ENCODE measurements at regions not wholly inside any gene's neighbourhood (a gene's known extent, or its start where the extent isn't known, plus 50 kb on each side); places are given as distances from the start of the nearest gene placed in this dataset.

- Histone ChIP-seq H3K36me3 (ENCODE audit: control insufficient read depth in 1 of 2, insufficient read depth in 2 of 2, low read length in 2 of 2) (no peaks in the 10 kb centered on the region), H3K27ac (ENCODE audit: low read depth, low read length) (no peak overlapping the region), H3K9me3 (ENCODE audit: control insufficient read depth in 1 of 2, low read length in 2 of 2) (no peaks in the 10 kb centered on the region), H3K4me1 (ENCODE audit: control insufficient read depth in 1 of 2, insufficient read depth in 2 of 2, low read length in 2 of 2) (no peaks in the 10 kb centered on the region), H3K4me3 (ENCODE audit: low read depth in 1 of 2, low read length in 2 of 2) (no peak overlapping the region), H3K9ac (ENCODE audit: low read depth in 1 of 2, low read length in 2 of 2) (no peak overlapping the region), H3K27me3 (ENCODE audit: control insufficient read depth in 1 of 2, insufficient read depth in 2 of 2, low read length in 2 of 2) (no peaks in the 10 kb centered on the region)
Observed at GRCh38 chr12:90299666-90300065, 591.0 kb upstream of the ATP2B1 start.

- Histone ChIP-seq H3K9ac (ENCODE audit: low read depth in 1 of 2, low read length in 2 of 2) (no peak overlapping the region), H3K36me3 (ENCODE audit: control insufficient read depth in 1 of 2, insufficient read depth in 2 of 2, low read length in 2 of 2) (no peaks in the 10 kb centered on the region), H3K27ac (ENCODE audit: low read depth, low read length) (no peak overlapping the region), H3K4me3 (ENCODE audit: low read depth in 1 of 2, low read length in 2 of 2) (no peak overlapping the region), H3K9me3 (ENCODE audit: control insufficient read depth in 1 of 2, low read length in 2 of 2) (no peaks in the 10 kb centered on the region), H3K4me1 (ENCODE audit: control insufficient read depth in 1 of 2, insufficient read depth in 2 of 2, low read length in 2 of 2) (no peaks in the 10 kb centered on the region), H3K27me3 (ENCODE audit: control insufficient read depth in 1 of 2, insufficient read depth in 2 of 2, low read length in 2 of 2) (no peaks in the 10 kb centered on the region)
Observed at GRCh38 chr12:90299121-90299520, 590.5 kb upstream of the ATP2B1 start.

GRCh38 chr12:90298289-90298948, 589.8 kb upstream of the ATP2B1 start:
- no peak overlapping the region for H3K27ac ChIP-seq (ENCODE audit: low read depth, low read length)
- no peaks in the 10 kb centered on the region for H3K27me3 ChIP-seq (ENCODE audit: control insufficient read depth in 1 of 2, insufficient read depth in 2 of 2, low read length in 2 of 2)
- H3K4me3 ChIP-seq (ENCODE audit: low read depth in 1 of 2, low read length in 2 of 2) = no peak overlapping the region
- H3K4me1 ChIP-seq (ENCODE audit: control insufficient read depth in 1 of 2, insufficient read depth in 2 of 2, low read length in 2 of 2) = no peaks in the 10 kb centered on the region
- no peaks in the 10 kb centered on the region for H3K9me3 ChIP-seq (ENCODE audit: control insufficient read depth in 1 of 2, low read length in 2 of 2)
- no peaks in the 10 kb centered on the region for H3K36me3 ChIP-seq (ENCODE audit: control insufficient read depth in 1 of 2, insufficient read depth in 2 of 2, low read length in 2 of 2)
- no peak overlapping the region for H3K9ac ChIP-seq (ENCODE audit: low read depth in 1 of 2, low read length in 2 of 2)

- no peaks in the 10 kb centered on the region for H3K27me3 ChIP-seq (ENCODE audit: control insufficient read depth in 1 of 2, insufficient read depth in 2 of 2, low read length in 2 of 2)
- H3K4me3 ChIP-seq (ENCODE audit: low read depth in 1 of 2, low read length in 2 of 2) = no peak overlapping the region
- no peaks in the 10 kb centered on the region for H3K36me3 ChIP-seq (ENCODE audit: control insufficient read depth in 1 of 2, insufficient read depth in 2 of 2, low read length in 2 of 2)
- H3K9me3 ChIP-seq (ENCODE audit: control insufficient read depth in 1 of 2, low read length in 2 of 2) = no peaks in the 10 kb centered on the region
- no peaks in the 10 kb centered on the region for H3K4me1 ChIP-seq (ENCODE audit: control insufficient read depth in 1 of 2, insufficient read depth in 2 of 2, low read length in 2 of 2)
- H3K27ac ChIP-seq (ENCODE audit: low read depth, low read length) = no peak overlapping the region
- H3K9ac ChIP-seq (ENCODE audit: low read depth in 1 of 2, low read length in 2 of 2) = no peak overlapping the region
Observed at GRCh38 chr12:90295858-90296257, 587.2 kb upstream of the ATP2B1 start.

DNA sequence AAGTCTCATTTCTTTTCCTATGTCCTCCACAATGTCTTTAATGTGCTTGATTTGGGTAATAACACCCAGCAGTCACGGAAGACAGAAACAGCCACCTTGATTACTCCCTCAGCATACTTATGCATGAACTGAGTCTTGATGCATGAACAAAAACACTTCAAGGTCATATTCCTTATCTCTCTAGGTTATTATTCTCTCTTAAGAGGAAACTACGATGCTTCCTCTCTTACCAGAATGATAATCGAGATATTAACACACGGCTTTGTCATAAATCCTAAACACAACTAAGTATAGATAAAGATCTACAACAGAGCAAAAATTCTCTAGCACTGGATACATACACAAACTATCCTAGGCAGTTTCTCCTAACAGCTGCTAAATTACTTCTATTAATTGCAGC, 583.5 kb upstream of the ATP2B1 start:
- H3K9me3 ChIP-seq (ENCODE audit: control insufficient read depth in 1 of 2, low read length in 2 of 2) = peaks cover 0 to 2% of the 10 kb centered on the region in 2 donors
- no peak overlapping the region for H3K9ac ChIP-seq (ENCODE audit: low read depth in 1 of 2, low read length in 2 of 2)
- no peaks in the 10 kb centered on the region for H3K4me1 ChIP-seq (ENCODE audit: control insufficient read depth in 1 of 2, insufficient read depth in 2 of 2, low read length in 2 of 2)
- H3K36me3 ChIP-seq (ENCODE audit: control insufficient read depth in 1 of 2, insufficient read depth in 2 of 2, low read length in 2 of 2) = no peaks in the 10 kb centered on the region
- no peaks in the 10 kb centered on the region for H3K27me3 ChIP-seq (ENCODE audit: control insufficient read depth in 1 of 2, insufficient read depth in 2 of 2, low read length in 2 of 2)
- H3K4me3 ChIP-seq (ENCODE audit: low read depth in 1 of 2, low read length in 2 of 2) = no peak overlapping the region
- no peak overlapping the region for H3K27ac ChIP-seq (ENCODE audit: low read depth, low read length)

DNA sequence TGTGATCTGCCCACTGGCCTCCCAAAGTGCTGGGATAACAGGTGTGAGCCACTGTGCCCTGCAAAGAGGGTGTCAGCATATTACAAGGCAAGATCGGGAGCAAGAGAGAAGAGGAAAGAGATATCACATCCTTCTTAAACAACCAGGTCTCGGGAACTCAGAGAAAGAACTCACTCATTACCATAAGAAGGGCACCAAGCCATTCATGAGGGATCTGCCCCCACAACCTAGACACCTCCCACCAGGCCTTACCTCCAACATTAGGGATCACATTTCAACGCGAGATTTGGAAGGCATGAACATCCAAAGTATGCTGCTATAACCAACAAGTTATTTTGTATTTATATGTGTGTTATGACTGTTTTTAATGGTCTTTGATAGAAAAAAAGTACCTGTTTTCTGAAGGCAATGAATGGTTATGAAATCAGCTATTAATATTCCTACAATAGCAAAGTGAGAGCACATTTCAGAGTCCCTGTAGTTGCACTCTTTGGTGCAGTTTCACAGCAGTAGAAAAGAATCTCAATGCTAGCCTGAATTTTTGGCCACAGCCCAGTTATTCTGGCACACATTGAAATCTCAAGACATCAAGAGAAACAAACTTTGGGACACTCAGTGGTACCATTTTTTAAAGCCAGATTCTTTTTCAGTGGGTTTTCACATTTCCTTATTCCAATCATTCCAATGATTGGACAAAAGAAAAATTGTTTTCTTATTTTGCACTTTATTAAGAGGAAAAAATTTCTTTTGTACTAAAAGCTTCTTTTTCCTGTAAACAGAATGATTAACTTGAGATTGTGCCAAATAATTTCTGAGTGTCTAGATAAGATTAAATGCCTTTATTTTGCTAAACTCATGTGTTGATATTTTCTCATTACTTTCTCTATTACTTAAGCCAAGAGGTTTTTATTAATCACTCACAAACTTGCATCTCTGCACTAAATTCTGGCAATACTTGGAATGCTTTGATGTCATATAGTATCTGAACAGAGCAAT, 582.6 kb upstream of the ATP2B1 start:
- no peak overlapping the region for H3K9ac ChIP-seq (ENCODE audit: low read depth in 1 of 2, low read length in 2 of 2)
- H3K4me3 ChIP-seq (ENCODE audit: low read depth in 1 of 2, low read length in 2 of 2) = no peak overlapping the region
- peaks cover 0 to 2% of the 10 kb centered on the region in 2 donors for H3K9me3 ChIP-seq (ENCODE audit: control insufficient read depth in 1 of 2, low read length in 2 of 2)
- no peaks in the 10 kb centered on the region for H3K36me3 ChIP-seq (ENCODE audit: control insufficient read depth in 1 of 2, insufficient read depth in 2 of 2, low read length in 2 of 2)
- H3K27me3 ChIP-seq (ENCODE audit: control insufficient read depth in 1 of 2, insufficient read depth in 2 of 2, low read length in 2 of 2) = no peaks in the 10 kb centered on the region
- no peaks in the 10 kb centered on the region for H3K4me1 ChIP-seq (ENCODE audit: control insufficient read depth in 1 of 2, insufficient read depth in 2 of 2, low read length in 2 of 2)
- H3K27ac ChIP-seq (ENCODE audit: low read depth, low read length) = no peak overlapping the region

DNA sequence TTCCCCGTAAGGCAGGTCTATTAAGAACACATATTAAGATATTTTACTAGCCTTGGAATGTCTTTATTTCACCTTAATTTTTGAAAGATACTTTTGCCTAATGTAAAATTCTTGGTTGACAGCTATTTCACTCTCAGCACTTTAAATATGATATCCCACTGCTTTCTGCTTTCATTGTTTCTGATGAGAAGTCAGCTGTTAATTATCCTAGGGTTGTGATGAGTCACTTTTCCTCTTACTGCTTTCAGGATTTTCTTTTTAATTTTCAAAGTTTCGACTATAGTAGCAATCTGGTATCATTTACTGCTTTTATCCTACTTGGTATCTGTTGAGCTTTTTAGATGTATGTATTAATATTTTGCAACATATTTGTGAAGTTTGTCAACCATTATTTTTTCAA, 578.9 kb upstream of the ATP2B1 start:
- no peaks in the 10 kb centered on the region for H3K36me3 ChIP-seq (ENCODE audit: control insufficient read depth in 1 of 2, insufficient read depth in 2 of 2, low read length in 2 of 2)
- H3K9me3 ChIP-seq (ENCODE audit: control insufficient read depth in 1 of 2, low read length in 2 of 2) = peaks cover 0 to 2% of the 10 kb centered on the region in 2 donors
- H3K27ac ChIP-seq (ENCODE audit: low read depth, low read length) = no peak overlapping the region
- H3K27me3 ChIP-seq (ENCODE audit: control insufficient read depth in 1 of 2, insufficient read depth in 2 of 2, low read length in 2 of 2) = no peaks in the 10 kb centered on the region
- H3K9ac ChIP-seq (ENCODE audit: low read depth in 1 of 2, low read length in 2 of 2) = no peak overlapping the region
- no peaks in the 10 kb centered on the region for H3K4me1 ChIP-seq (ENCODE audit: control insufficient read depth in 1 of 2, insufficient read depth in 2 of 2, low read length in 2 of 2)
- no peak overlapping the region for H3K4me3 ChIP-seq (ENCODE audit: low read depth in 1 of 2, low read length in 2 of 2)

DNA sequence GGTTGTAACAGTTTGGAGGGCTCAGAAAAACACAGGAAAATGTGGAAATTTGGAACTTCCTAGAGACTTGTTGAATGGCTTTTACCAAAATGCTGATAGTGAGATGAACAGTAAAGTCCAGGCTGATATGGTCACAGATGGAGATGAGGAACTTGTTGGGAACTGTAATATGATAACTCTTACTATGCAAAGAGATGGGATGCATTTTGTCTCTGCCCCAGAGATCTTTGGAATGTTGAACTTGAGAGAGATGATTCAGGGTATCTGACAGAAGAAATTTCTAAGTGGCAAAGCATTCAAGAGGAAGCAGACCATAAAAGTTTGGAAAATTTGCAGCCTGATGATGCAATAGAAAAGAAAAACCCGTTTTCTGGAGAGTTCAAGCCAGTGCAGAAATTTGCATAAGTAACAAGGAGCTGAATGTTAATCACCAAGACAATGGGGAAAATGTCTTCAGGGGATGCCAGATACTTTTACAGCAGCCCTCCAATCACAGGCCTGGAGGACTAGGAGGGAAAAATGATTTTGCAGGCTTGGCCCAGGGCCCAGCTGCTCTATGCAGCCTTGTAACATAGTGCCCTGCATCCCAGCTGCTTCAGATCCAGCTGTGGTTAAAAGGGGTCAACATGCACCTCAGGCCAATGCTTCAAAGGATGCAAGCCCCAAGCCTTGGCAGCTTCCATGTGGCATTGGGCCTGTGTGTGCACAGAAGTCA, 572.7 kb upstream of the ATP2B1 start:
- no peaks in the 10 kb centered on the region for H3K4me1 ChIP-seq (ENCODE audit: control insufficient read depth in 1 of 2, insufficient read depth in 2 of 2, low read length in 2 of 2)
- peaks cover 3 to 10% of the 10 kb centered on the region in 2 donors for H3K9me3 ChIP-seq (ENCODE audit: control insufficient read depth in 1 of 2, low read length in 2 of 2)
- H3K9ac ChIP-seq (ENCODE audit: low read depth in 1 of 2, low read length in 2 of 2) = no peak overlapping the region

GRCh38 chr12:90280564-90281058, 572.0 kb upstream of the ATP2B1 start:
- no peak overlapping the region for H3K27ac ChIP-seq (ENCODE audit: low read depth, low read length)
- H3K27me3 ChIP-seq (ENCODE audit: control insufficient read depth in 1 of 2, insufficient read depth in 2 of 2, low read length in 2 of 2) = no peaks in the 10 kb centered on the region
- H3K9ac ChIP-seq (ENCODE audit: low read depth in 1 of 2, low read length in 2 of 2) = no peak overlapping the region
- no peaks in the 10 kb centered on the region for H3K36me3 ChIP-seq (ENCODE audit: control insufficient read depth in 1 of 2, insufficient read depth in 2 of 2, low read length in 2 of 2)
- peaks cover 3 to 10% of the 10 kb centered on the region in 2 donors for H3K9me3 ChIP-seq (ENCODE audit: control insufficient read depth in 1 of 2, low read length in 2 of 2)
- no peak overlapping the region for H3K4me3 ChIP-seq (ENCODE audit: low read depth in 1 of 2, low read length in 2 of 2)
- no peaks in the 10 kb centered on the region for H3K4me1 ChIP-seq (ENCODE audit: control insufficient read depth in 1 of 2, insufficient read depth in 2 of 2, low read length in 2 of 2)

More for the DNA sequence above, 572.7 kb upstream of the ATP2B1 start:
- Histone ChIP-seq H3K27ac (ENCODE audit: low read depth, low read length) (no peak overlapping the region), H3K27me3 (ENCODE audit: control insufficient read depth in 1 of 2, insufficient read depth in 2 of 2, low read length in 2 of 2) (no peaks in the 10 kb centered on the region), H3K4me3 (ENCODE audit: low read depth in 1 of 2, low read length in 2 of 2) (no peak overlapping the region), H3K36me3 (ENCODE audit: control insufficient read depth in 1 of 2, insufficient read depth in 2 of 2, low read length in 2 of 2) (no peaks in the 10 kb centered on the region)

- H3K4me1 ChIP-seq (ENCODE audit: control insufficient read depth in 1 of 2, insufficient read depth in 2 of 2, low read length in 2 of 2) = no peaks in the 10 kb centered on the region
- H3K36me3 ChIP-seq (ENCODE audit: control insufficient read depth in 1 of 2, insufficient read depth in 2 of 2, low read length in 2 of 2) = no peaks in the 10 kb centered on the region
- no peak overlapping the region for H3K27ac ChIP-seq (ENCODE audit: low read depth, low read length)
- no peak overlapping the region for H3K9ac ChIP-seq (ENCODE audit: low read depth in 1 of 2, low read length in 2 of 2)
- no peaks in the 10 kb centered on the region for H3K27me3 ChIP-seq (ENCODE audit: control insufficient read depth in 1 of 2, insufficient read depth in 2 of 2, low read length in 2 of 2)
- H3K4me3 ChIP-seq (ENCODE audit: low read depth in 1 of 2, low read length in 2 of 2) = no peak overlapping the region
- peaks cover 3 to 10% of the 10 kb centered on the region in 2 donors for H3K9me3 ChIP-seq (ENCODE audit: control insufficient read depth in 1 of 2, low read length in 2 of 2)
Observed at GRCh38 chr12:90280033-90280432, 571.4 kb upstream of the ATP2B1 start.

Data from duodenal mucosa (tissue), 2 donors.